WI38 (cell line): ENCODE measurements at regions not wholly inside any gene's neighbourhood (a gene's known extent, or its start where the extent isn't known, plus 50 kb on each side); places are given as distances from the start of the nearest gene placed in this dataset.

ENCODE experiments used
- H3K4me3 ChIP-seq: 2 replicates; pipeline ENCODE4 v1.5.1; 2011; ENCODE audit warnings: low read depth, mild to moderate bottlenecking, control low read depth, low read length
- CTCF ChIP-seq: IDR thresholded peaks from 2 replicates; pipeline ENCODE4 v1.5.1; 2012; ENCODE audit warnings: low read depth, mild to moderate bottlenecking, control low read depth, low read length

- TF ChIP-seq CTCF: no peak
- H3K4me3 ChIP-seq: no peak overlapping the region
These were observed 857.4 kb downstream of the FAT4 start for GRCh38 chr4:126172126-126172525.

DNA sequence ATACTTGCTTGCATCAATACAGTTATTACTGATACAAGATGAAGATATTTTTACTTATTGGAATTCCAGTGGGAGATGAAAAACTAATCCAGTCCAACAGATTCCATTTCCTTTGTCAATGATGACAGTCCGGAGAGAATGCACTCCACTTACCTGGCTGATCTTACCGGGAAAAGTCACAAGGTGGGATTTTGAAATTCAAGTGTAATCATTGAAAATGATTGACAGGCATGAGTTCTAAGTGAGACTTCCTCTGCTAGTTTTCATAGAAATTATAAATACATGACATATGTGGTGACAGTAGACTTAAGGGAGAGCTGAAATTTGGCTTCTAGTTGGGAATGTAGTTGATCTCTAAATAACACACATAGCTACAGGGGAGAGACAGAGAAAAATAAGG lies 859.9 kb downstream of the FAT4 start:
- TF ChIP-seq CTCF: no peak
- no peak overlapping the region for H3K4me3 ChIP-seq

GRCh38 chr4:126180642-126181041 lies 865.9 kb downstream of the FAT4 start:
- TF ChIP-seq CTCF: no peak
- H3K4me3 ChIP-seq: no peak overlapping the region

GRCh38 chr4:126182336-126182735 lies 867.6 kb downstream of the FAT4 start:
- no peak for TF ChIP-seq CTCF

GRCh38 chr4:126182786-126183185 lies 868.0 kb downstream of the FAT4 start:
- no peak for TF ChIP-seq CTCF
- H3K4me3 ChIP-seq: no peak overlapping the region

More at GRCh38 chr4:126182336-126182735, 867.6 kb downstream of the FAT4 start:
- no peak overlapping the region for H3K4me3 ChIP-seq

GRCh38 chr4:126183206-126183605 lies 868.5 kb downstream of the FAT4 start:
- no peak for TF ChIP-seq CTCF
- no peak overlapping the region for H3K4me3 ChIP-seq

GRCh38 chr4:126191536-126191935 lies 876.8 kb downstream of the FAT4 start:
- H3K4me3 ChIP-seq: no peak overlapping the region
- TF ChIP-seq CTCF: no peak
